ENCODE measurements at regions not wholly inside any gene's neighbourhood (a gene's known extent, or its start where the extent isn't known, plus 50 kb on each side); places are given as distances from the start of the nearest gene placed in this dataset.

DNA sequence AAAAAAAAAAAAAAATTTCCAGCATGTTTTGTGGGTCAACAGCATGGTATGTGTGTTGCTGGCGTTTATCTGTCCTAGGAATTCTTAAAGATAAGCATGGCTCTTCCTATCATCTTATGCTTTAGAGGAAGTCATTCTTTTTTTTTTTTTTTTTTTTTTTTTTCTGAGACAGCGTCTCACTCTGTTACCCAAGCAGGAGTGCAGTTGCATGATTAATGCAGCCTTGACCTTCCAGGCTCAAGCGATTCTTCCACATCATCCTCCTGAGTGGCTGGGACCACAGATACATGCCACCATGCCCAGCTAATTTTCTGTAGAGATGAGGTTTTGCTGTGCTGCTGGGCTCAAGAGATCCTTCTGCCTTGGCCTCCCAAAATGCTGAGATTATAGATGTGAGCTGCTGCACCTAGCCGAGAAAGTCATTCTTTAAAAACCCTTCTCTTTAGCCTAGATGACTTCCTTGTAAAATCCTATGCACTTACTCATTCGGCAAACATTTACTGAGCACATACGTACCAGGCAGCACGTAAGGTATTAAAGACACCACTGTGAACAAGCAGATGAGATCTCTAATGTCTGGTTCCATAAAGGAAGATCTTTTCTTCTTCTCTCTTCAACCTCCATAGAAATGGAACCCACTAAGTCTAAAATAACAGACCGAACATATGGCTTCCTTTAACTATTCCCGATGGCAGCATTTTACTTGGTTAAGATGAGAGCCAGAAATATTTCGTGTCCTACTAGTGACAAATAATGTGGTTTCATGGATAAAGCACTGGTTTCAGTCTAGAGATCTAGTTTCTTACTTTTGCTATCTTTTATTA lies 122.4 kb downstream of the RIN2 start:
- Histone ChIP-seq H3K36me3 (ENCODE audit: control insufficient read depth, insufficient read depth, low read length) (no peaks in the 10 kb centered on the region), H3K4me3 (ENCODE audit: low read depth, low read length) (no peak overlapping the region), H3K27me3 (ENCODE audit: control insufficient read depth, insufficient read depth, low read length) (no peaks in the 10 kb centered on the region)
- ChIA-PET POLR2A (no interaction called here), CTCF (interaction anchor here (1.2 kb wide), 1 partner anchor 12 kb away, joined by 3 read pairs; no protein-coding TSS in a partner anchor)
- no peak for DNase-seq (ENCODE audit: low read depth)
- TF ChIP-seq, protein P1, sequence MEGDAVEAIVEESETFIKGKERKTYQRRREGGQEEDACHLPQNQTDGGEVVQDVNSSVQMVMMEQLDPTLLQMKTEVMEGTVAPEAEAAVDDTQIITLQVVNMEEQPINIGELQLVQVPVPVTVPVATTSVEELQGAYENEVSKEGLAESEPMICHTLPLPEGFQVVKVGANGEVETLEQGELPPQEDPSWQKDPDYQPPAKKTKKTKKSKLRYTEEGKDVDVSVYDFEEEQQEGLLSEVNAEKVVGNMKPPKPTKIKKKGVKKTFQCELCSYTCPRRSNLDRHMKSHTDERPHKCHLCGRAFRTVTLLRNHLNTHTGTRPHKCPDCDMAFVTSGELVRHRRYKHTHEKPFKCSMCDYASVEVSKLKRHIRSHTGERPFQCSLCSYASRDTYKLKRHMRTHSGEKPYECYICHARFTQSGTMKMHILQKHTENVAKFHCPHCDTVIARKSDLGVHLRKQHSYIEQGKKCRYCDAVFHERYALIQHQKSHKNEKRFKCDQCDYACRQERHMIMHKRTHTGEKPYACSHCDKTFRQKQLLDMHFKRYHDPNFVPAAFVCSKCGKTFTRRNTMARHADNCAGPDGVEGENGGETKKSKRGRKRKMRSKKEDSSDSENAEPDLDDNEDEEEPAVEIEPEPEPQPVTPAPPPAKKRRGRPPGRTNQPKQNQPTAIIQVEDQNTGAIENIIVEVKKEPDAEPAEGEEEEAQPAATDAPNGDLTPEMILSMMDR (IDR thresholded peaks at IDR 0.05; ENCODE audit: insufficient read depth, low read depth, low read length) = no peak

GRCh38 chr20:19881080-19881840 lies 123.2 kb downstream of the RIN2 start:
- no peak for DNase-seq (ENCODE audit: low read depth)
- POLR2A ChIA-PET = no interaction called here
- no peak overlapping the region for H3K4me3 ChIP-seq (ENCODE audit: low read depth, low read length)
- CTCF ChIA-PET = interaction anchor here (0.7 to 1.2 kb wide), 2 partner anchors 13 to 1249 kb away, joined by 3 read pairs; no protein-coding TSS in a partner anchor
- no peaks in the 10 kb centered on the region for H3K36me3 ChIP-seq (ENCODE audit: control insufficient read depth, insufficient read depth, low read length)
- TF ChIP-seq, protein P1 (IDR thresholded peaks at IDR 0.05; ENCODE audit: insufficient read depth, low read depth, low read length) = no peak
- no peaks in the 10 kb centered on the region for H3K27me3 ChIP-seq (ENCODE audit: control insufficient read depth, insufficient read depth, low read length)

GRCh38 chr20:19881990-19882389 lies 123.9 kb downstream of the RIN2 start:
- POLR2A ChIA-PET = no interaction called here
- TF ChIP-seq, protein P1 (IDR thresholded peaks at IDR 0.05; ENCODE audit: insufficient read depth, low read depth, low read length) = no peak
- Histone ChIP-seq H3K36me3 (ENCODE audit: control insufficient read depth, insufficient read depth, low read length) (no peaks in the 10 kb centered on the region), H3K4me3 (ENCODE audit: low read depth, low read length) (no peak overlapping the region), H3K27me3 (ENCODE audit: control insufficient read depth, insufficient read depth, low read length) (no peaks in the 10 kb centered on the region)
- no peak for DNase-seq (ENCODE audit: low read depth)
- CTCF ChIA-PET = interaction anchor here (0.7 kb wide), 1 partner anchor 1250 kb away, joined by 3 read pairs; no protein-coding TSS in a partner anchor

GRCh38 chr20:19882446-19882845 lies 124.4 kb downstream of the RIN2 start:
- POLR2A ChIA-PET = no interaction called here
- H3K36me3 ChIP-seq (ENCODE audit: control insufficient read depth, insufficient read depth, low read length) = no peaks in the 10 kb centered on the region
- TF ChIP-seq, protein P1 (IDR thresholded peaks at IDR 0.05; ENCODE audit: insufficient read depth, low read depth, low read length) = no peak
- no peaks in the 10 kb centered on the region for H3K27me3 ChIP-seq (ENCODE audit: control insufficient read depth, insufficient read depth, low read length)
- no peak overlapping the region for H3K4me3 ChIP-seq (ENCODE audit: low read depth, low read length)
- no peak for DNase-seq (ENCODE audit: low read depth)
- CTCF ChIA-PET = no interaction called here

- no peaks in the 10 kb centered on the region for H3K27me3 ChIP-seq (ENCODE audit: control insufficient read depth, insufficient read depth, low read length)
- H3K36me3 ChIP-seq (ENCODE audit: control insufficient read depth, insufficient read depth, low read length) = no peaks in the 10 kb centered on the region
- ChIA-PET POLR2A (no interaction called here), CTCF (no interaction called here)
- TF ChIP-seq, protein P1 (IDR thresholded peaks at IDR 0.05; ENCODE audit: insufficient read depth, low read depth, low read length) = no peak
- no peak for DNase-seq (ENCODE audit: low read depth)
- no peak overlapping the region for H3K4me3 ChIP-seq (ENCODE audit: low read depth, low read length)
These were observed 125.4 kb downstream of the RIN2 start for GRCh38 chr20:19883501-19883900.
